GM12878 (cell line): ENCODE measurements at regions not wholly inside any gene's neighbourhood (a gene's known extent, or its start where the extent isn't known, plus 50 kb on each side); places are given as distances from the start of the nearest gene placed in this dataset.

Experiments
- ATAC-seq: fragments of 200-7000 bp; cut with Tn5 transposase; 3 replicates; pipeline ENCODE4 v1.9.1; 2020; ENCODE audit warnings: mild to moderate bottlenecking, moderate library complexity
- BruUV-seq: library from RNA; stranded (reverse); fragments of 400-500 nt; replicated peaks from 2 replicates; lab custom pipeline; 2021; lab: Mats Ljungman, UMichigan
- CTCF ChIA-PET: fragments of 300-600 bp; sonication (Branson Sonifier 250); formaldehyde crosslinking; extraction: SDS; loops from one replicate; lab custom pipeline; 2021; ENCODE audit warnings: inconsistent platforms; lab: Yijun Ruan, JAX
- POLR2A ChIA-PET: fragments of 350-600 bp; formaldehyde crosslinking; extraction: SDS; loops from one replicate; lab custom pipeline; 2021; ENCODE audit warnings: inconsistent platforms; lab: Charles Lee
- RAD21 ChIA-PET: fragments of 300-600 bp; sonication (Branson Sonifier 250); formaldehyde crosslinking; loops from one replicate; lab custom pipeline; 2023; ENCODE audit warnings: antibody characterized with exemption; ENCODE audit not compliant: unreplicated experiment; lab: Charles Lee
- SMC1A ChIA-PET: fragments of 300-600 bp; sonication (Branson Sonifier 250); formaldehyde crosslinking; loops from one replicate; lab custom pipeline; 2023; ENCODE audit not compliant: unreplicated experiment, uncharacterized antibody; lab: Charles Lee
- DNase-seq: peaks from one replicate; pipeline ENCODE4 v3.0.0-alpha.2; 2011; ENCODE audit warnings: low read depth, low spot score
- FAIRE-seq: peaks from 3 replicates; lab custom pipeline; 2011; peaks lifted over from hg19 to GRCh38; lab: Jason Lieb, UNC
- H2AFZ ChIP-seq: 2 replicates; pipeline ENCODE4 v1.6.0; 2011; ENCODE audit warnings: low read depth, low read length, control low read depth; ENCODE audit not compliant: control insufficient read depth
- H3K27ac ChIP-seq: 2 replicates; pipeline ENCODE4 v1.5.1; 2011; ENCODE audit warnings: control low read depth; ENCODE audit not compliant: control insufficient read depth, insufficient read depth
- H3K27me3 ChIP-seq, 2 experiments: replicated peaks in 1 of 2; 2 replicates each; pipeline versions ENCODE4 v1.6.0 to v1.6.1; 2011; ENCODE audit warnings: low read length in 1 of 2; ENCODE audit not compliant: control insufficient read depth in 2 of 2, insufficient read depth in 2 of 2
- H3K36me3 ChIP-seq, 2 experiments: 2 replicates each; pipeline ENCODE4 v1.5.1; 2011; ENCODE audit warnings: low read length in 1 of 2; ENCODE audit not compliant: control insufficient read depth in 2 of 2, insufficient read depth in 2 of 2
- H3K4me1 ChIP-seq: 2 replicates; pipeline ENCODE4 v1.6.1; 2011; ENCODE audit warnings: mild to moderate bottlenecking, low read length, moderate library complexity, mixed read lengths; ENCODE audit not compliant: control insufficient read depth, insufficient read depth
- H3K4me2 ChIP-seq: 2 replicates; pipeline ENCODE4 v1.6.0; 2011; ENCODE audit warnings: control low read depth; ENCODE audit not compliant: control insufficient read depth, insufficient read depth
- H3K4me3 ChIP-seq: fragments of 200-600 bp; sonication (generic); 2 replicates; pipeline ENCODE4 v1.5.1; 2016
- H3K79me2 ChIP-seq: 2 replicates; pipeline ENCODE4 v1.6.0; 2011; ENCODE audit warnings: low read length; ENCODE audit not compliant: control insufficient read depth, insufficient read depth
- H3K9ac ChIP-seq: 2 replicates; pipeline ENCODE4 v1.8.0; 2011; ENCODE audit warnings: low read length, control low read depth, mixed read lengths; ENCODE audit not compliant: control insufficient read depth, insufficient read depth
- H3K9me3 ChIP-seq: replicated peaks from 3 replicates; pipeline ENCODE4 v1.5.1; 2011; ENCODE audit warnings: mild to moderate bottlenecking, low read length; ENCODE audit not compliant: control insufficient read depth, insufficient read depth
- H4K20me1 ChIP-seq: 2 replicates; pipeline ENCODE4 v1.6.0; 2011; ENCODE audit not compliant: control insufficient read depth, insufficient read depth
- MEF2A ChIP-seq: IDR thresholded peaks from 2 replicates; pipeline ENCODE4 v1.6.1; 2011; ENCODE audit warnings: low read depth, mild to moderate bottlenecking, low read length, moderate library complexity; ENCODE audit not compliant: insufficient read depth
- MEF2B ChIP-seq: fragments of 450-650 bp; IDR thresholded peaks from 2 replicates; pipeline ENCODE4 v1.6.1; 2018; ENCODE audit warnings: mild to moderate bottlenecking, moderate library complexity; ENCODE audit not compliant: partially characterized antibody, poor library complexity, severe bottlenecking
- MYB ChIP-seq: fragments of 150-350 bp; IDR thresholded peaks from 2 replicates; pipeline ENCODE4 v1.6.1; 2014; ENCODE audit warnings: mild to moderate bottlenecking, low read depth, low read length, borderline replicate concordance
- NR2F1 ChIP-seq: fragments of 450-650 bp; conservative IDR thresholded peaks from 2 replicates; pipeline ENCODE4 v1.6.1; 2017; ENCODE audit warnings: mild to moderate bottlenecking
- PAX8 ChIP-seq: fragments of 450-650 bp; IDR thresholded peaks from 2 replicates; pipeline ENCODE4 v1.6.1; 2017; ENCODE audit warnings: mild to moderate bottlenecking, moderate library complexity
- SMAD1 ChIP-seq: fragments of 450-650 bp; IDR thresholded peaks from 2 replicates; pipeline ENCODE4 v1.6.1; 2018; ENCODE audit warnings: mild to moderate bottlenecking, low read depth; ENCODE audit not compliant: partially characterized antibody
- SMAD5 ChIP-seq: IDR thresholded peaks from 2 replicates; pipeline ENCODE4 v1.6.1; 2016; ENCODE audit warnings: antibody characterized with exemption, low read depth
- TCF12 ChIP-seq: IDR thresholded peaks from 2 replicates; pipeline ENCODE4 v1.6.1; 2011; ENCODE audit warnings: low read depth, mild to moderate bottlenecking, low read length
- ZNF622 ChIP-seq: fragments of 450-650 bp; IDR thresholded peaks from 2 replicates; pipeline ENCODE4 v1.6.1; 2017; ENCODE audit warnings: mild to moderate bottlenecking, inconsistent platforms
- WGBS: methylation state at CpG from one replicate; pipeline ENCODE4 v1.1.6; 2016; ENCODE audit warnings: low lambda C conversion rate; ENCODE audit not compliant: insufficient replicate concordance, insufficient coverage; ENCODE audit errors: missing lambda C conversion rate; 5-methylcytosine and 5-hydroxymethylcytosine counted together
- in situ Hi-C: fragments of 300-500 bp; cut with MboI; formaldehyde crosslinking; loops from 9 replicates; pipeline ENCODE4 v1.14.3; 2018; ENCODE audit warnings: mixed read lengths
- intact Hi-C: fragments of 100-400 bp; cut with micrococcal nuclease; formaldehyde crosslinking; loops from one replicate; pipeline ENCODE4 v1.14.2; 2022; ENCODE audit not compliant: unreplicated experiment

DNA sequence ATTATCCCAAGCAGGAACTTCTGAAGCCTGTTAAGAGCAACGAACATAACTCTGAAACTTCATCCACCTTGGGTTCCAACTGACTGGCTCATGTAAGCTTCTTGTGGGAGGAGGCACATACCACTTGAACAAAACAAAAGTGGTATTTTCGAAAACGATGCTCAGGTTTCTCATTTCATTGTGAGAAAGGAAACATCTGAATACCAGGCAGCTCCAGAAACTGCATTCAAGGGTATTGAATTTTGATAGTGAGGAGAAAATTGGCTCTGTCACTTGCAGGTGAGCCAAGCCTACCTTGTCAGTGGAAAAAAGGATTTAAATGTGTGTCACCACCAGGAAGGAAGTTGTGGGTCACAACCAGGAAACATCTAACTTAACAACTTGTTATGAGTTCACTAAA, 218.1 kb upstream of the SATB1 start:
- no peaks in the 10 kb centered on the region for H3K36me3 ChIP-seq
- intact Hi-C loops = no loop called here
- 14% methylated on average over 3 of the region's 3 CpGs for WGBS
- H3K4me1 ChIP-seq = no peaks in the 10 kb centered on the region
- no peak for TF ChIP-seq NR2F1
- TF ChIP-seq SMAD5 = no peak
- no peak for TF ChIP-seq MEF2B
- no peak for TF ChIP-seq TCF12
- no peak for TF ChIP-seq ZNF622
- TF ChIP-seq, all 136 proteins: peak for 0
- no peak overlapping the region for H3K27ac ChIP-seq
- DNase-seq = no peak
- H3K27me3 ChIP-seq = no peaks in the 10 kb centered on the region
- CTCF ChIA-PET = no interaction called here
- BruUV-seq = no TSS peak
- H3K4me2 ChIP-seq = no peak overlapping the region
- in situ Hi-C loops = no loop called here
- no peaks in the 10 kb centered on the region for H4K20me1 ChIP-seq
- no peak overlapping the region for H2AFZ ChIP-seq
- no peaks in the 10 kb centered on the region for H3K9me3 ChIP-seq
- H3K4me3 ChIP-seq = no peak overlapping the region
- RAD21 ChIA-PET = no interaction called here
- no peak overlapping the region for H3K9ac ChIP-seq
- H3K79me2 ChIP-seq = no peaks in the 10 kb centered on the region
- FAIRE-seq = no peak
- POLR2A ChIA-PET = no interaction called here
- SMC1A ChIA-PET = interaction anchor here (0.8 kb wide), 1 partner anchor 97 kb away, joined by 3 read pairs; no protein-coding TSS in a partner anchor
- ATAC-seq = no peak

DNA sequence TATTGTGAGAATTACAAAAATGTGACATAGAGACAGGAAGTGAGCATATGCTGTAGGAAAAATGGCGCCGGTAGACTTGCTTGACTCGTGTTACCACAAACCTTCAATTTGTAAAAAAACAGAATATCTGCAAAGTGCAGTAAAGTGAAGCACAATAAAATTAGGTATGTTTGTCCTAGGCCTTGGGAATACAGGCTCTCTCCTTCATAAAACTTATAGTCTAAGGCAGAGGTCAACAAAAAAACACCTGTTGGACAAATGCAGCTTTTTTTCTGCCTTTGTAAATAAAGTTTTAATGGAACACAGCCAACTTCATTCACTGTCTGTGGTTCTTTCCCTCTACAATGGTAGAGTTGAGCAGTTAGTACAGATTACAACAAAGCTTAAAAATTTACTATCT, 216.8 kb upstream of the SATB1 start:
- Histone ChIP-seq H3K9ac (no peak overlapping the region), H3K27ac (no peak overlapping the region), H3K27me3 (no peaks in the 10 kb centered on the region), H3K4me1 (no peaks in the 10 kb centered on the region), H4K20me1 (no peaks in the 10 kb centered on the region), H3K9me3 (no peaks in the 10 kb centered on the region), H3K4me3 (no peak overlapping the region), H2AFZ (no peak overlapping the region), H3K4me2 (no peak overlapping the region), H3K79me2 (no peaks in the 10 kb centered on the region), H3K36me3 (no peaks in the 10 kb centered on the region)
- POLR2A ChIA-PET = no interaction called here
- ATAC-seq (no peak), DNase-seq (no peak), FAIRE-seq (no peak)
- in situ Hi-C loops = no loop called here
- no TSS peak for BruUV-seq
- 63% methylated on average over 3 of the region's 3 CpGs for WGBS
- SMC1A ChIA-PET = interaction anchor here (1.1 kb wide), 1 partner anchor 206 kb away, joined by 3 read pairs; no protein-coding TSS in a partner anchor
- intact Hi-C loops = no loop called here
- RAD21 ChIA-PET = no interaction called here
- TF ChIP-seq PAX8 (no peak), MYB (no peak), MEF2A (no peak), SMAD1 (no peak)
- CTCF ChIA-PET = interaction anchor here (0.6 kb wide), 2 partner anchors 16 to 69 kb away, joined by 3 read pairs; no protein-coding TSS in a partner anchor
